ENCODE measurements at regions not wholly inside any gene's neighbourhood (a gene's known extent, or its start where the extent isn't known, plus 50 kb on each side); places are given as distances from the start of the nearest gene placed in this dataset.

DNA sequence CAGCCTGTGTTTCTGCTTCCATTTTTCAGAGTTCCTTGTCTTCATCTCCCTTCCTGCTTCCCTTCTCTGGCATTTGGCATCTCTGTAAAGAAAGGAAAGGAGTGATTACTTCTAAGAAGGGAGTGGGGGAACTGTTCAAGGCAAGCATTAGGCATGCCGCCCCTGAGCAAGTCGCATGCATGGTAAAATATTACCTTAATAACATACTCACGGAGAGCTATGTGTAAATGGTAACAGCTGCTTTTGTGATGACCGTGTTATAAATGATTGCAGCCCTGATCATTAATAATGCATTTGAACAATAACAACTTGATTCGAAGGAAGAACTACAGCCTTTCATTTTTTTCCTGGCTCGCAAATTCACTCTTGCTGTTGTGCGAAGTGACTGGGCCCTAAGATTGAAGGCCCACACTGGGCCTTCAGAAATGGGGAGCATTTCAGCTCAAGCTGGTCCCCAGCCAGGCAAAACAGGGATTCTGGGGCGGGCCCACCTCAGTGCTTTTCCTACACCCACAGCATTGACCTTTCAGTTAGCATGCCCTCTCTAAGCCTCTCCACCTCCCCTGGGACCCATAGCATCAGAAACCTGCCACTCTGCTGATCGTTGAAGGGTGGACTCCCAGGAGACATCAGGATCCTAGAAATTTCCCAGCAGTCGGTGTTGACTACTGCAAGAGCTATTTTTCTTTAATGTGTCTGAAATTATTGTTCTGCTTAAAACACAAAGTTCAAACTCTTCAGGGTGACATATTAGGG lies 263.0 kb upstream of the CADM1 start:
- no peak overlapping the region for H3K4me3 ChIP-seq (ENCODE audit: low read depth, low read length)
- TF ChIP-seq, protein P1, sequence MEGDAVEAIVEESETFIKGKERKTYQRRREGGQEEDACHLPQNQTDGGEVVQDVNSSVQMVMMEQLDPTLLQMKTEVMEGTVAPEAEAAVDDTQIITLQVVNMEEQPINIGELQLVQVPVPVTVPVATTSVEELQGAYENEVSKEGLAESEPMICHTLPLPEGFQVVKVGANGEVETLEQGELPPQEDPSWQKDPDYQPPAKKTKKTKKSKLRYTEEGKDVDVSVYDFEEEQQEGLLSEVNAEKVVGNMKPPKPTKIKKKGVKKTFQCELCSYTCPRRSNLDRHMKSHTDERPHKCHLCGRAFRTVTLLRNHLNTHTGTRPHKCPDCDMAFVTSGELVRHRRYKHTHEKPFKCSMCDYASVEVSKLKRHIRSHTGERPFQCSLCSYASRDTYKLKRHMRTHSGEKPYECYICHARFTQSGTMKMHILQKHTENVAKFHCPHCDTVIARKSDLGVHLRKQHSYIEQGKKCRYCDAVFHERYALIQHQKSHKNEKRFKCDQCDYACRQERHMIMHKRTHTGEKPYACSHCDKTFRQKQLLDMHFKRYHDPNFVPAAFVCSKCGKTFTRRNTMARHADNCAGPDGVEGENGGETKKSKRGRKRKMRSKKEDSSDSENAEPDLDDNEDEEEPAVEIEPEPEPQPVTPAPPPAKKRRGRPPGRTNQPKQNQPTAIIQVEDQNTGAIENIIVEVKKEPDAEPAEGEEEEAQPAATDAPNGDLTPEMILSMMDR (IDR thresholded peaks at IDR 0.05; ENCODE audit: borderline replicate concordance, insufficient read depth, low read depth, low read length), result no peak

DNA sequence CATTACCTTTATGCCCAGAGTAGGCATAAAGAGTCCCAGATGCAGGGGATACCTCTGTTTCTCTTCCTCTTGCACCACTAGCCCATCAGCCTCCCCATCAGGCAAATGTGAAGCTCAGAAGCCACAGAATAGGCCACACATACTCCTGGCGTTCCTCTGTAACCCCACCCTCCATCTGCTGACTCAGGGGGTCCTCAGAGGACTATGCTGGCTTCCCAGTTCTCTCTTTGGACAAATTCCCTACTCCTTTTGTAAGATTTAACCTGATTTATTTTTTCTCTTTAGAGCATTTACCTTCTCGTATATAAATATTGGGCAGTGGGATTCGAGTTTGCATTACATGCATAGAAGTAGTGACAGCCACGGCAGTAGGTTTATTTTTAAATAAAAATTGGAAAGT lies 262.3 kb upstream of the CADM1 start:
- no peak overlapping the region for H3K4me3 ChIP-seq (ENCODE audit: low read depth, low read length)
- TF ChIP-seq, protein P1 (IDR thresholded peaks at IDR 0.05; ENCODE audit: borderline replicate concordance, insufficient read depth, low read depth, low read length), result no peak

DNA sequence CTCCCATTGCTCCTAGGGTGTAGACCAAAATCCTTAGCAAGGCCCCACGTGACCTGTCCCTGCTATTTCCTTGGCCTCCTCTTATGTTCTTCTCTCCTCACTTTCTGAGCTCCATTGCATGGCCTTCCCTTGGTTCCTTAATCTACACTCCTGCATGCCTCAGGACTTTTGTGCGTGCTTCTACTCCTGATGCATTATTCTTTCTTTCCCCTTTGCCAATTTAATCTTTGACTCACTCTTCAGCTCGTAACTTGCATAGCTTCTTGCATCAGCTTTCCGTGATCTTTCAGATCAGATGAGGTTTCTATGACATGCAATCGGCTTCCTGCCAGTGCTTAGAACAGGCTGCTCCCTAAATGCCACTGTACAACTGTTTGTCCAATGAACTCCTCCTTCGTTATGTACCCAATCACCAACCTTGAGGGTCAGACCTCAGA lies 261.6 kb upstream of the CADM1 start:
- TF ChIP-seq, protein P1 (IDR thresholded peaks at IDR 0.05; ENCODE audit: borderline replicate concordance, insufficient read depth, low read depth, low read length), result no peak
- H3K4me3 ChIP-seq (ENCODE audit: low read depth, low read length), result no peak overlapping the region

DNA sequence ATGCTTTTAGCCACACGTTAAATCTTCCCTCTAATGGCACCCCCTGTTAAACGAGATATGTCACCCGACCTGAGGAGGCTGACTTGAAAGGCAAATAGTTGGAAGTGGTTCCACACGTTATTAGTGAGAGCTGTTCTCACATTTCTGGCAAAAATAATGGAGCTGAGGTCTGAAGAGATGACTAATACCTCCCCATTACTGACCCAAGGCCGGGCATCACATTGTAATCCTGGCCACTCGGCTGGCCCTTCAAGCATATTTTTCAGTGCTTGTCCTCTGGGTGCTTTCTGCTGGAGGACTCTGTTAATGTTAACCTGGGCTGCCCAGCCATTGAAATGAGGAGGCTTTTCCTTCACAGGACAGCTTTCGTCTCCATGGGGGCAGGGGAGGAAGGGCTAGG lies 260.0 kb upstream of the CADM1 start:
- TF ChIP-seq, protein P1 (IDR thresholded peaks at IDR 0.05; ENCODE audit: borderline replicate concordance, insufficient read depth, low read depth, low read length), result no peak
- no peak overlapping the region for H3K4me3 ChIP-seq (ENCODE audit: low read depth, low read length)

DNA sequence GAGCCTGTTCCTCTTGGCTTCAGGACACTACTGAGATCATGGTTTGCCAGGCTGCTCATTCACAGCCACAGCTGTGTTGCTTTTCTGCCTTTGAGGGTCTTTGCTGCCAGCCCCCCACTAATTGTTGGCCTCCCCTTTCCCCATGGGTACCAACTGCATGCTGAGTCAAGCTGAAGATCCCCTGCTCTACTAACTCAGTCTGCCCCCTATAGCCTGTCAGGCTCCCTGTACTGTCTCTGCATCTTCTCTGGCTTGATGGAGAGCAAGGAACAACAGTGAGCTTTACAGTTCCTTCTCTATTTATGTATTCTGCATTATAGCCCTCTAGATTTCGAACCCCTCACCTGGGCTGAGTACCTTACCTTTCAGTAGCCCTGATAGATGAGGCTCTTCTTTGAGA lies 257.6 kb upstream of the CADM1 start:
- TF ChIP-seq, protein P1 (IDR thresholded peaks at IDR 0.05; ENCODE audit: borderline replicate concordance, insufficient read depth, low read depth, low read length), result no peak
- no peak overlapping the region for H3K4me3 ChIP-seq (ENCODE audit: low read depth, low read length)

DNA sequence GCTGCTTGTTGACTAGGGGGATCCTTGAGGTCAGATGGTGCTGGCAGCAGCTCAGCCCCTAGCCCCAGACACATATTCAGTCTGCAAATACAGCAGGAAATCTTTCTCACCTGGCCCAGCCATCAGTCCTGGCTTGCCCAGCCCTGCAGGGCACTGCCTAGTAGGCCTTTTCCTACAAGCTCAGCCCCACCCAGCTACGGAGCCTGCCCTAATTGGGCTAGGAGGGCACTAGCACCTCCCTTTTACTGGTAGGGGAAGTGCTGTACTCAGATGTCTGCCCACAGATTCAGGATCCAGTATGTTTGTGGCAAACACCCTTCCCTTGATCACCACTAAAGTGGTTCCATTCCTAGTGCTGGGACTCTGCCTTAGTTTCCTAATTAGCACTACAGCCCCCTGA lies 257.1 kb upstream of the CADM1 start:
- TF ChIP-seq, protein P1 (IDR thresholded peaks at IDR 0.05; ENCODE audit: borderline replicate concordance, insufficient read depth, low read depth, low read length), result no peak
- H3K4me3 ChIP-seq (ENCODE audit: low read depth, low read length), result no peak overlapping the region

All from GM12875 (cell line).